ENCODE measurements at regions not wholly inside any gene's neighbourhood (a gene's known extent, or its start where the extent isn't known, plus 50 kb on each side); places are given as distances from the start of the nearest gene placed in this dataset.
"Not testable (repeated sequence)": the region's sequence is repeated elsewhere in the genome, so short reads cannot be mapped to it uniquely, and the experiment has no call there.

GRCh38 chr17:71872843-71873485 lies 247.9 kb upstream of the SOX9 start:
- no peaks in the 10 kb centered on the region for H3K27me3 Mint-ChIP-seq (ENCODE audit: low read depth)
- no peaks in the 10 kb centered on the region for H3K4me1 Mint-ChIP-seq (ENCODE audit: low read depth)
- intact Hi-C loops (cut with micrococcal nuclease): no loop called here
- H3K36me3 Mint-ChIP-seq (ENCODE audit: low read depth): no peaks in the 10 kb centered on the region
- DNase-seq (ENCODE audit: low spot score): no peak
- peaks cover 5% of the 10 kb centered on the region for H3K9me3 Mint-ChIP-seq
- no peak overlapping the region for H3K4me3 Mint-ChIP-seq (ENCODE audit: low read depth)
- no peak overlapping the region for H3K27ac Mint-ChIP-seq

DNA sequence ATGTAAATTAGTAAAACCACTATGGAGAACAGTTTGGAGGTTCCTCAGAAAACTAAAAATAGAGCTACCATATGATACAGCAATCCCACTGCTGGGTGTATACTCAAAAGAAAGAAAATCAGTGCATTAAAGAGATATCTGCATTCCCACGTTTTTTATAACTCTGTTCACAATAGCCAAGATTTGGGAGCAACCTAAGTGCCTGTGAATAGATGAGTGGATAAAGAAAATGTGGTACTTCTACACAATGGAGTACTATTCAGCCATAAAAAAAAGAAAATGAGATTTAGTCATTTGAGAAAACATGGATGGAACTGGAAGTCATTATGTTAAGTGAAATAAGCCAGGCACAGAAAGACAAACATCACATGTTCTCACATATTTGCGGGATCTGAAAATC lies 246.0 kb upstream of the SOX9 start:
- H3K9me3 Mint-ChIP-seq: not testable (repeated sequence)

DNA sequence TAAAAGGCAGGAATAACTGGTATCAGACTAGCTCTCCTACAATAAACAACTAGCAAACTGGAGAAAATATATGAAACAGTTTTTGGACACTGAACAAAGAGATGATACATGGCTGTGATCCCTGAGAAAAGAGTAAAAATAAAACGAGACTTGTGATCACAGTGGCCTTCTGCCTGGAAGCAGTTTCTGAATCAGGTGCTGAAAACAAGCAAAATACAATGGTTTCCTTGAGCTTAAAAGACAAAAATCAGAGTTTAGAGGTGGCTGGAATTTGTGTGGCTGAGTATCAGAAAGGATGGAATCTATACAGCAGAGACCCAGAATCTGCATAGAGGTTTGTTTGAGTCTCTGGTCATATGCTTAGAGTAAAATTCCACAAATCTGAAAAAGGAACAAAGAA lies 242.5 kb upstream of the SOX9 start:
- Mint-ChIP-seq H3K4me1 (ENCODE audit: low read depth) (no peaks in the 10 kb centered on the region), H3K27me3 (ENCODE audit: low read depth) (no peaks in the 10 kb centered on the region), H3K9me3 (peaks cover 15% of the 10 kb centered on the region), H3K4me3 (ENCODE audit: low read depth) (no peak overlapping the region), H3K27ac (no peak overlapping the region), H3K36me3 (ENCODE audit: low read depth) (no peaks in the 10 kb centered on the region)
- DNase-seq (ENCODE audit: low spot score): no peak
- intact Hi-C loops (cut with micrococcal nuclease): no loop called here

More for the DNA sequence above, 246.0 kb upstream of the SOX9 start:
- H3K27ac Mint-ChIP-seq; H3K4me1 Mint-ChIP-seq (ENCODE audit: low read depth); H3K27me3 Mint-ChIP-seq (ENCODE audit: low read depth); H3K36me3 Mint-ChIP-seq (ENCODE audit: low read depth); intact Hi-C loops (cut with micrococcal nuclease); DNase-seq (ENCODE audit: low spot score); H3K4me3 Mint-ChIP-seq (ENCODE audit: low read depth): not testable (repeated sequence)

- Mint-ChIP-seq H3K27me3 (ENCODE audit: low read depth) (no peaks in the 10 kb centered on the region), H3K4me3 (ENCODE audit: low read depth) (no peak overlapping the region), H3K36me3 (ENCODE audit: low read depth) (no peaks in the 10 kb centered on the region), H3K27ac (no peak overlapping the region), H3K4me1 (ENCODE audit: low read depth) (no peaks in the 10 kb centered on the region), H3K9me3 (peaks cover 19% of the 10 kb centered on the region)
- intact Hi-C loops (cut with micrococcal nuclease): no loop called here
- no peak for DNase-seq (ENCODE audit: low spot score)
Measured at GRCh38 chr17:71878998-71879397, 241.8 kb upstream of the SOX9 start.

- H3K4me3 Mint-ChIP-seq (ENCODE audit: low read depth): no peak overlapping the region
- peaks cover 19% of the 10 kb centered on the region for H3K9me3 Mint-ChIP-seq
- H3K27me3 Mint-ChIP-seq (ENCODE audit: low read depth): no peaks in the 10 kb centered on the region
- no peaks in the 10 kb centered on the region for H3K4me1 Mint-ChIP-seq (ENCODE audit: low read depth)
- H3K36me3 Mint-ChIP-seq (ENCODE audit: low read depth): no peaks in the 10 kb centered on the region
- no peak overlapping the region for H3K27ac Mint-ChIP-seq
- no peak for DNase-seq (ENCODE audit: low spot score)
- intact Hi-C loops (cut with micrococcal nuclease): no loop called here
Measured at GRCh38 chr17:71881041-71881440, 239.8 kb upstream of the SOX9 start.

GRCh38 chr17:71881581-71881980 lies 239.2 kb upstream of the SOX9 start:
- H3K4me1 Mint-ChIP-seq (ENCODE audit: low read depth): no peaks in the 10 kb centered on the region
- intact Hi-C loops (cut with micrococcal nuclease): no loop called here
- no peak overlapping the region for H3K4me3 Mint-ChIP-seq (ENCODE audit: low read depth)
- H3K27ac Mint-ChIP-seq: no peak overlapping the region
- H3K27me3 Mint-ChIP-seq (ENCODE audit: low read depth): no peaks in the 10 kb centered on the region
- no peaks in the 10 kb centered on the region for H3K36me3 Mint-ChIP-seq (ENCODE audit: low read depth)
- DNase-seq (ENCODE audit: low spot score): no peak
- peaks cover 19% of the 10 kb centered on the region for H3K9me3 Mint-ChIP-seq

GRCh38 chr17:71883258-71883657 lies 237.6 kb upstream of the SOX9 start:
- Mint-ChIP-seq H3K27ac (no peak overlapping the region), H3K9me3 (peaks cover 19% of the 10 kb centered on the region), H3K36me3 (ENCODE audit: low read depth) (no peaks in the 10 kb centered on the region), H3K4me1 (ENCODE audit: low read depth) (no peaks in the 10 kb centered on the region), H3K4me3 (ENCODE audit: low read depth) (no peak overlapping the region), H3K27me3 (ENCODE audit: low read depth) (no peaks in the 10 kb centered on the region)
- intact Hi-C loops (cut with micrococcal nuclease): no loop called here
- no peak for DNase-seq (ENCODE audit: low spot score)

DNA sequence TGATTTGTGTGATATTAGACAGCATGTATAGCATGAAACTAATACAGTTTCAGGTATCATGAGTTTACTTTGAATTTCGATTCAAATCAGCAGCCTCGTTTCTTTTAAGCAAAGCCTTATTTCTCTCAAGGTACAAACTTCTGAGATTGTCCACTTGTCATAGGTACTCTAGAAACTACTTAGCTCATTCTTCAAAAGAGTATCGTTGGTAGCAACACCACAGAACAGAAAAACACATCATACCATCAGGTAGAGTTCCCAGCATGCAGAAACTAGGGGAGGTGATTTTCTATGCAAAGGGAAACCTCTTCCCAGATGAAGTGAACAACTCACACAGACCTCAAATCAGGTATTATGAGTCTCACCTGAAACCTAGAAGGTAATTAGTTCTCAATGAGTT lies 237.0 kb upstream of the SOX9 start:
- Mint-ChIP-seq H3K4me3 (ENCODE audit: low read depth) (no peak overlapping the region), H3K27ac (no peak overlapping the region), H3K27me3 (ENCODE audit: low read depth) (no peaks in the 10 kb centered on the region), H3K4me1 (ENCODE audit: low read depth) (no peaks in the 10 kb centered on the region), H3K9me3 (peaks cover 19% of the 10 kb centered on the region), H3K36me3 (ENCODE audit: low read depth) (no peaks in the 10 kb centered on the region)
- intact Hi-C loops (cut with micrococcal nuclease): no loop called here
- DNase-seq (ENCODE audit: low spot score): no peak

DNA sequence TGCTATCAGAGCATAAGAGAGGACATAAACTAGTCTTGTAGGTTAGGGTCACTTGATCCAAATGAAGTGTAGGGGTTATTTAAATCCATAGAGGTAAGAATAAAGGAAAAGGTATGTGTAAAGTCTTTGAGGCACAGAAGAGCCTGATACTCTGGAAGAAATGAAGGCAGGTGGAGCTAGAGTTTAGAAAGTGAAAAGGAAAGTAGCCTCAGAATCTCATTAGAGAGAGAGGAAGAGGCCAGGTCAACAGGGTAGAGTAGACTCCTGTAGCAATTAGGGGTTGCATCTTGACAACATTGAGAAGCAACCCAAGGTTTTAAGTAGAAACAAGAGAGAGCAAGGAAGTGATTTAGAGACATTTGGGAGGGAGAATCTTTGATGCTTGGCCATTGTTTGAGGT lies 235.2 kb upstream of the SOX9 start:
- no peak overlapping the region for H3K27ac Mint-ChIP-seq
- no peaks in the 10 kb centered on the region for H3K36me3 Mint-ChIP-seq (ENCODE audit: low read depth)
- H3K4me1 Mint-ChIP-seq (ENCODE audit: low read depth): no peaks in the 10 kb centered on the region
- H3K9me3 Mint-ChIP-seq: peaks cover 19% of the 10 kb centered on the region
- no peak overlapping the region for H3K4me3 Mint-ChIP-seq (ENCODE audit: low read depth)
- no peaks in the 10 kb centered on the region for H3K27me3 Mint-ChIP-seq (ENCODE audit: low read depth)
- intact Hi-C loops (cut with micrococcal nuclease): no loop called here
- no peak for DNase-seq (ENCODE audit: low spot score)

- no peak for DNase-seq (ENCODE audit: low spot score)
- no peaks in the 10 kb centered on the region for H3K36me3 Mint-ChIP-seq (ENCODE audit: low read depth)
- intact Hi-C loops (cut with micrococcal nuclease): no loop called here
- no peak overlapping the region for H3K4me3 Mint-ChIP-seq (ENCODE audit: low read depth)
- H3K27ac Mint-ChIP-seq: no peak overlapping the region
- peaks cover 32% of the 10 kb centered on the region for H3K9me3 Mint-ChIP-seq
- H3K4me1 Mint-ChIP-seq (ENCODE audit: low read depth): no peaks in the 10 kb centered on the region
- H3K27me3 Mint-ChIP-seq (ENCODE audit: low read depth): no peaks in the 10 kb centered on the region
Measured at GRCh38 chr17:71899317-71899716, 221.5 kb upstream of the SOX9 start.

DNA sequence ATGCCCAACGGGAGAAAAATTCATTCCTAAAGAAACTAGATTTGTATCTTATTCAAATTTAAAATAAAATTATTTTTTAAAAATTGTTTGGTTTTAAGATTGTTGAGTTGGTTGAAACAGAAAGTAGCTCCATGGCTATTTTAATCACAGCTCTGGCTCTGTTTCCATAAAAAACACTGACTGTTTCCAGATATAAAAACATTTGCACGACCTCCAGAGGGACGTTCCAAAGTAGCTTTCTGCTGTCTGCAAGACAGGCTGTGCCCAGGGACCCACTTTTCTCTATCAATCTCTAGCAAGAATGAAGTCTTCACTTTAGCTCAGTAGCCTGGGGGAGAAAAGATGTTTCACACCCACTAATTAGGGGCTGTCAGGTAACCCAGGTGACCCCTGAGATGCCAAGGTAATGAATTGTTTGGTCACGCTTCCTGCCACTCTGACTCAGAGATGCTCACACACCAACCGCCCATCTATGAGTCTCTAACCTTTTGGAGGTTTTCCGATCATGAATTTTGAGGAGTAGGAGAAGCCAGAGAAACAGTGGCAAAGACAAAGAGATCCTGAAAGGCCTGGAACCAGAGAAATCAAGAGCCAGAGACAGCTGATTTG lies 220.1 kb upstream of the SOX9 start:
- Mint-ChIP-seq H3K4me3 (ENCODE audit: low read depth) (no peak overlapping the region), H3K9me3 (peaks cover 34% of the 10 kb centered on the region), H3K27ac (no peak overlapping the region), H3K36me3 (ENCODE audit: low read depth) (no peaks in the 10 kb centered on the region), H3K27me3 (ENCODE audit: low read depth) (no peaks in the 10 kb centered on the region), H3K4me1 (ENCODE audit: low read depth) (no peaks in the 10 kb centered on the region)
- DNase-seq (ENCODE audit: low spot score): no peak
- intact Hi-C loops (cut with micrococcal nuclease): loop anchor here (10.0 kb wide), 1 partner anchor 116 kb away; no protein-coding TSS in a partner anchor

GRCh38 chr17:71902894-71903506 lies 217.8 kb upstream of the SOX9 start:
- intact Hi-C loops (cut with micrococcal nuclease): loop anchor here (10.0 kb wide), 1 partner anchor 118 kb away; no protein-coding TSS in a partner anchor

GRCh38 chr17:71905376-71906031 lies 215.3 kb upstream of the SOX9 start:
- no peaks in the 10 kb centered on the region for H3K4me1 Mint-ChIP-seq (ENCODE audit: low read depth)
- peaks cover 16% of the 10 kb centered on the region for H3K9me3 Mint-ChIP-seq
- H3K27ac Mint-ChIP-seq: no peak overlapping the region
- H3K36me3 Mint-ChIP-seq (ENCODE audit: low read depth): no peaks in the 10 kb centered on the region
- DNase-seq (ENCODE audit: low spot score): no peak
- no peak overlapping the region for H3K4me3 Mint-ChIP-seq (ENCODE audit: low read depth)
- no peaks in the 10 kb centered on the region for H3K27me3 Mint-ChIP-seq (ENCODE audit: low read depth)
- intact Hi-C loops (cut with micrococcal nuclease): loop anchor here (10.0 kb wide), 1 partner anchor 121 kb away; no protein-coding TSS in a partner anchor

More at GRCh38 chr17:71902894-71903506, 217.8 kb upstream of the SOX9 start:
- H3K27ac Mint-ChIP-seq: no peak overlapping the region
- no peaks in the 10 kb centered on the region for H3K4me1 Mint-ChIP-seq (ENCODE audit: low read depth)
- no peak for DNase-seq (ENCODE audit: low spot score)
- H3K4me3 Mint-ChIP-seq (ENCODE audit: low read depth): no peak overlapping the region
- peaks cover 26% of the 10 kb centered on the region for H3K9me3 Mint-ChIP-seq
- no peaks in the 10 kb centered on the region for H3K36me3 Mint-ChIP-seq (ENCODE audit: low read depth)
- H3K27me3 Mint-ChIP-seq (ENCODE audit: low read depth): no peaks in the 10 kb centered on the region

All from activated T-helper 2 cell treated with anti-CD3 and anti-CD28 coated beads, Interferon-gamma antibody, Interleukin-2, Interleukin-4, amounts not matched to agents 10 μg/mL and 5 μg/mL and 100 μg/mL, durations not matched to agents 14 hours and 24 hours and 36 hours (primary cell).